Nephron progenitor cell (in vitro differentiated cells): ENCODE measurements at regions not wholly inside any gene's neighbourhood (a gene's known extent, or its start where the extent isn't known, plus 50 kb on each side); places are given as distances from the start of the nearest gene placed in this dataset.

Experiments
- DNase-seq: peaks from one replicate; pipeline ENCODE4 v3.0.0; 2021
- H3K27ac Mint-ChIP-seq: 2 replicates; pipeline ENCODE4 v1.8.0; 2021; ENCODE audit warnings: mild to moderate bottlenecking, moderate library complexity, mixed read lengths
- H3K27me3 Mint-ChIP-seq: 2 replicates; pipeline ENCODE4 v1.8.0; 2021; ENCODE audit warnings: mild to moderate bottlenecking, low read depth, mixed read lengths; ENCODE audit not compliant: poor library complexity
- H3K36me3 Mint-ChIP-seq: 2 replicates; pipeline ENCODE4 v1.8.0; 2021; ENCODE audit warnings: low read depth, mixed read lengths
- H3K4me1 Mint-ChIP-seq: 2 replicates; pipeline ENCODE4 v1.8.0; 2021; ENCODE audit warnings: mixed read lengths
- H3K4me3 Mint-ChIP-seq: 2 replicates; pipeline ENCODE4 v1.8.0; 2021; ENCODE audit warnings: mild to moderate bottlenecking, moderate library complexity, mixed read lengths
- H3K9me3 Mint-ChIP-seq: 2 replicates; pipeline ENCODE4 v1.8.0; 2021; ENCODE audit warnings: mild to moderate bottlenecking, moderate library complexity, mixed read lengths
- TF ChIP-seq, protein P1 (sequence below): fragments of 200-600 bp; sonication (generic); IDR thresholded peaks from 2 replicates; pipeline ENCODE4 v1.5.0; 2021; ENCODE audit warnings: antibody characterized with exemption

DNA sequence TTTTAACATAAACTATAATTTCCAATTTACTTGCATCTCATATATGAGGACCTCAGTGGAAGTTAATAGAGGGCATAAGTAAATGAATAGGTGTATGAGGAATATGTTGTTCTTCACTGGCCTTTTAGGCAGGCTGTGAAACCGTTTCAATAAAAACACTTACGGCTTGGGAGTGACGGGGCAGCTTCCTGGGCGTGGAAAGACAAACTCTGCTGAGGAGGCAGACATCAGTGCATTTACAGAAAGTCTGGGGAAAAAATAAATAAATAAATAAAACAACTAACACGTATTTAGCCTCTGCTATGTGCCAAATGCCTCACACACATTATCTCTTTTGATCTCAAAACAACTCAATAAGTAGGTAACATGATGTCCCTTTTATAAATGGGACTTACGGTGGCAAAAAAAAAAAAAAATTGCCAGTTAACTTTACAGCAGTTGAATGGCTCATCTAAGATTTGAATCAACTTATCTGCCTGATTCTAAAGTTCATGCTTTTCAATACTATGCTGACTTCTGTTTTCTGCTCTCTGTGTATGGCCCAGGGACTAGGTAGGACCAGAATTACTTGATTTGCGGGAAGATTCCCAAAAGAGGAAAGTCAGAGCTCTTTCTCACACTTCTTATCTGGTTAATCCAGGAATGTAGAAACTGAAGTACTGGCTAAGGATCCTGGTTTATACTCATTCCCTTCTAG lies 77.5 kb upstream of the LRATD1 start:
- Mint-ChIP-seq H3K27ac (no peak overlapping the region), H3K36me3 (no peaks in the 10 kb centered on the region), H3K9me3 (no peaks in the 10 kb centered on the region), H3K4me3 (no peak overlapping the region), H3K4me1 (peaks cover 9% of the 10 kb centered on the region), H3K27me3 (no peaks in the 10 kb centered on the region)
- no peak for DNase-seq
- TF ChIP-seq, protein P1, sequence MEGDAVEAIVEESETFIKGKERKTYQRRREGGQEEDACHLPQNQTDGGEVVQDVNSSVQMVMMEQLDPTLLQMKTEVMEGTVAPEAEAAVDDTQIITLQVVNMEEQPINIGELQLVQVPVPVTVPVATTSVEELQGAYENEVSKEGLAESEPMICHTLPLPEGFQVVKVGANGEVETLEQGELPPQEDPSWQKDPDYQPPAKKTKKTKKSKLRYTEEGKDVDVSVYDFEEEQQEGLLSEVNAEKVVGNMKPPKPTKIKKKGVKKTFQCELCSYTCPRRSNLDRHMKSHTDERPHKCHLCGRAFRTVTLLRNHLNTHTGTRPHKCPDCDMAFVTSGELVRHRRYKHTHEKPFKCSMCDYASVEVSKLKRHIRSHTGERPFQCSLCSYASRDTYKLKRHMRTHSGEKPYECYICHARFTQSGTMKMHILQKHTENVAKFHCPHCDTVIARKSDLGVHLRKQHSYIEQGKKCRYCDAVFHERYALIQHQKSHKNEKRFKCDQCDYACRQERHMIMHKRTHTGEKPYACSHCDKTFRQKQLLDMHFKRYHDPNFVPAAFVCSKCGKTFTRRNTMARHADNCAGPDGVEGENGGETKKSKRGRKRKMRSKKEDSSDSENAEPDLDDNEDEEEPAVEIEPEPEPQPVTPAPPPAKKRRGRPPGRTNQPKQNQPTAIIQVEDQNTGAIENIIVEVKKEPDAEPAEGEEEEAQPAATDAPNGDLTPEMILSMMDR: no peak

DNA sequence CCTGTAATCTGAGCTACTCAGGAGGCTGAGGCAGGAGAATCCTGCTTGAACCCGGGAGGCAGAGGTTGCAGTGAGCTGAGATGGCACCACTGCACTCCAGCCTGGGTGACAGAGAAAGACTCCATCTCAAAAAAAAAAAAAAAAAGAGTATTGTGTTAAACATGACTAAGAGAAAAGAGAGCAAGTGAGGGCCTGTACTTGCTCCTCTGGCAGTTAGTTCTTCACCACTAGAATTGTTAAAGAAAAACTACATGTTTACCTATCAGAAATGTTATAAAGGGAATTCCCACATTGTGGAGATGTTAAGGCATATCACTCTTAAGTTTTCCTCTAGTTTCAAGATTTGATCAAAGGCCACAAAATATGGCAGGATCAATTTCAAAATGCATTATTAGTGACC lies 75.4 kb upstream of the LRATD1 start:
- H3K4me3 Mint-ChIP-seq: no peak overlapping the region
- no peak for DNase-seq
- no peaks in the 10 kb centered on the region for H3K36me3 Mint-ChIP-seq
- H3K27ac Mint-ChIP-seq: no peak overlapping the region
- H3K9me3 Mint-ChIP-seq: no peaks in the 10 kb centered on the region
- H3K4me1 Mint-ChIP-seq: peaks cover 9% of the 10 kb centered on the region
- H3K27me3 Mint-ChIP-seq: no peaks in the 10 kb centered on the region
- TF ChIP-seq, protein P1: no peak

DNA sequence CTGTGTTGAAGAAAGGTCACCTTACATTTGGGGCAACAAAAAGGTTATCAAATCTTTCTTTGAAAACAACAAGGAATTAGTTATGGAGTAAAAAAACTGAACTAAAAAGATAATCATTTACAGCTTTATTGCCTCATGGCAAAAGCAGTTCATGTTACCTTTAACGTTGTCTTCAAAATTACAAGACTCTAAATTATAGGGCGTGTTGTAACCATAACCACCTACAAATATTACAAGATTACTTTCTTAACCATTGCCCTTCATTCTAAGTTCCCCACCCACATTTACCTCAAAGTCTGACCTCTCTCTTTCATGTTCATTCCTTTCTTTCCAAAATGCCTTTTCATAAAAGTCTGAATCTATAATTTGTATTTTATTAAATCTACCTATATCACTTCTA lies 74.6 kb upstream of the LRATD1 start:
- TF ChIP-seq, protein P1: no peak
- no peak for DNase-seq
- no peaks in the 10 kb centered on the region for H3K36me3 Mint-ChIP-seq
- no peak overlapping the region for H3K4me3 Mint-ChIP-seq
- H3K9me3 Mint-ChIP-seq: no peaks in the 10 kb centered on the region
- no peak overlapping the region for H3K27ac Mint-ChIP-seq
- H3K4me1 Mint-ChIP-seq: peaks cover 9% of the 10 kb centered on the region
- no peaks in the 10 kb centered on the region for H3K27me3 Mint-ChIP-seq

DNA sequence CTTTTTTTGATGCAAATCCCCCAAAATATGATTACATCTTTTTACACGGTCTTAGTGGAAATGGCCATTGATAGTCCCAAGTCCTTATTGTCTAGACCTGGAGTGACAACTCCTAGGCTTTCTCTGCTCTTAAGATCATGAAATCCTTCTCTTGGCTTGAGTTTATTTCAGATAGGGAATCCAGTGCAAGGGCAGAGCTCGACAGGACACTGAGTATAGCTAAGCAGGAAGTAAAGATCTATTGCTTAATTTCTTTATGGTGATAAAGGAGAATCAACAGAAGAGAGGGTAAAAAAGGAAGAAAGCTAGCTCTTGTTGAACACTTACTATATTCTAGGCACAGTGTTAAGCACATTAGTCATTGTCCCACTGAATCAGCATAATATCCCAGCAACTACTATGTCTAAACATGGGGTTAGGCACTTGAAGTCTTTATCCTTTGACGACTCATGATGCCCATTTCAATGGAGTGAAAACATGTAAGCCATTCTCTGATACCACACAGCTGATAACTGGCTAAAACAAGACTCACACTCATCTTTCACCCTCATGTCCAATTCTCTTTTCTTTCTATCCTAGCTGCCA lies 74.1 kb upstream of the LRATD1 start:
- H3K27ac Mint-ChIP-seq: no peak overlapping the region
- peaks cover 9% of the 10 kb centered on the region for H3K4me1 Mint-ChIP-seq
- H3K4me3 Mint-ChIP-seq: no peak overlapping the region
- H3K36me3 Mint-ChIP-seq: no peaks in the 10 kb centered on the region
- TF ChIP-seq, protein P1: no peak
- no peak for DNase-seq
- no peaks in the 10 kb centered on the region for H3K9me3 Mint-ChIP-seq
- no peaks in the 10 kb centered on the region for H3K27me3 Mint-ChIP-seq

DNA sequence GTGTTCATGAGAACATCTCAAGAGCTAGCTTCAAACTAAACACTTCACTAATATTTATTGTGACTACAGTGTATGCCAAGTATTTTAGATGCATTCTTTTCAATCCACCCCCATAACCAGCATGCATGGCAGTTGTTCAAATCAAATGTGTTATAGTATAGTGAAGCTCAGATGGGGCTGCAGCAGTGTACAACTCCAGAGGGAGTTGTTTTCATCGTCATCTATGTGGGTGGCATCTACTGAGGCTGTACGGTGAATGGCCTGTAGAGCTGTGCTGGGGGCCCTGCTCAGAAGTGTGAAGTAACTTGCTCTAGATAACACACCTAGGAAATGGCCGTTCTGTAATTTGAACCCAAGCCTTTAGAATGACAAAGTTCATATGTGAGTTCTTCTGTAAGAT lies 71.8 kb upstream of the LRATD1 start:
- H3K9me3 Mint-ChIP-seq: no peaks in the 10 kb centered on the region
- peaks cover 9% of the 10 kb centered on the region for H3K4me1 Mint-ChIP-seq
- H3K27me3 Mint-ChIP-seq: no peaks in the 10 kb centered on the region
- H3K4me3 Mint-ChIP-seq: no peak overlapping the region
- DNase-seq: no peak
- TF ChIP-seq, protein P1: no peak
- H3K36me3 Mint-ChIP-seq: no peaks in the 10 kb centered on the region
- no peak overlapping the region for H3K27ac Mint-ChIP-seq

DNA sequence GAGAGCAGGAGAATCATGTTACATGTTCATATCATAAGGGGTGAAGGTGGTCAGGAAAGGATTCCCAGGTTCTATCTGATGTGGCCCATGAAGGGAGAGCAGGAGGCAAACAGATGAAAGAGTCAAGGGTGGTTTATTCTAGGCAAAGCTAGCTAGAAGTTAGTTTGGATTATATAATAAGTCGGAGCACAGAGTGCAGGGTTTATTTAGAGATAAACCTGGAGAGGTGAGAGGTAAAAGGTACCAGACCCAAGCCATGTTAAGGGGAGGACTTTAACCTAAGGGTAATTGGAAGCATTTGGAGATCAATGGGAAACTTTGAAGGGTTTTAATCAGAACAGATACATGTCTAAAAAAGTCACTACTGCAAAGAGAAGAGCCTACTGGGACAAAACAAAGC lies 69.2 kb upstream of the LRATD1 start:
- Mint-ChIP-seq H3K36me3 (no peaks in the 10 kb centered on the region), H3K4me1 (no peaks in the 10 kb centered on the region), H3K4me3 (no peak overlapping the region), H3K27ac (no peak overlapping the region), H3K27me3 (no peaks in the 10 kb centered on the region), H3K9me3 (no peaks in the 10 kb centered on the region)
- no peak for DNase-seq
- TF ChIP-seq, protein P1: no peak
